Endodermal cell (in vitro differentiated cells): ENCODE measurements at regions not wholly inside any gene's neighbourhood (a gene's known extent, or its start where the extent isn't known, plus 50 kb on each side); places are given as distances from the start of the nearest gene placed in this dataset.
A peak's percentile ranks its signal among the peaks of the same experiment; 100 is the strongest.

Experiments
- DNase-seq: peaks from one replicate; pipeline ENCODE4 v3.0.0-alpha.2; 2017
- H3K27ac ChIP-seq: 2 replicates; pipeline ENCODE4 v1.5.1; 2013; ENCODE audit warnings: mild to moderate bottlenecking, low read depth, low read length, moderate library complexity
- H3K27me3 ChIP-seq: 2 replicates; pipeline ENCODE4 v1.6.1; 2013; ENCODE audit warnings: mild to moderate bottlenecking, low read length, moderate library complexity; ENCODE audit not compliant: insufficient read depth, control insufficient read depth, poor library complexity, severe bottlenecking
- H3K36me3 ChIP-seq: 2 replicates; pipeline ENCODE4 v1.7.0; 2013; ENCODE audit warnings: mild to moderate bottlenecking, low read length, moderate library complexity; ENCODE audit not compliant: control insufficient read depth, insufficient read depth
- H3K4me1 ChIP-seq: one replicate; pipeline ENCODE4 v1.7.0; 2013; ENCODE audit warnings: low read length; ENCODE audit not compliant: control insufficient read depth, insufficient read depth
- H3K4me3 ChIP-seq: 2 replicates; pipeline ENCODE4 v1.5.1; 2013; ENCODE audit warnings: mild to moderate bottlenecking, low read length, moderate library complexity
- H3K9ac ChIP-seq: 2 replicates; pipeline ENCODE4 v1.6.1; 2013; ENCODE audit warnings: mild to moderate bottlenecking, low read length, moderate library complexity; ENCODE audit not compliant: poor library complexity, severe bottlenecking; ENCODE audit errors: extremely low read depth
- H3K9me3 ChIP-seq: 2 replicates; pipeline ENCODE4 v1.6.1; 2013; ENCODE audit warnings: mild to moderate bottlenecking, low read length, moderate library complexity; ENCODE audit not compliant: control insufficient read depth
- H3K27ac Mint-ChIP-seq: 2 replicates; pipeline ENCODE4 v1.8.0; 2020; ENCODE audit warnings: mixed read lengths
- H3K27me3 Mint-ChIP-seq: 2 replicates; pipeline ENCODE4 v1.8.0; 2021; ENCODE audit warnings: mild to moderate bottlenecking, mixed read lengths; ENCODE audit not compliant: insufficient read depth
- H3K36me3 Mint-ChIP-seq: 2 replicates; pipeline ENCODE4 v1.8.0; 2020; ENCODE audit warnings: low read depth, mixed read lengths
- H3K4me1 Mint-ChIP-seq: 2 replicates; pipeline ENCODE4 v1.8.0; 2020; ENCODE audit warnings: mixed read lengths
- H3K4me3 Mint-ChIP-seq: 2 replicates; pipeline ENCODE4 v1.8.0; 2020; ENCODE audit warnings: mild to moderate bottlenecking, moderate library complexity, mixed read lengths
- H3K9me3 Mint-ChIP-seq: 2 replicates; pipeline ENCODE4 v1.8.0; 2020; ENCODE audit warnings: mild to moderate bottlenecking, mixed read lengths
- WGBS, 2 experiments: methylation state at CpG; one replicate each; pipeline versions ENCODE4 v1.1.5 to v1.1.7; 2013; ENCODE audit warnings: missing lambda C conversion rate in 2 of 2, mixed read lengths in 1 of 2; ENCODE audit not compliant: insufficient coverage in 1 of 2, insufficient read length in 1 of 2; 5-methylcytosine and 5-hydroxymethylcytosine counted together
- TF ChIP-seq, protein P1 (sequence below): fragments of 200-600 bp; sonication (generic); conservative IDR thresholded peaks from 2 replicates; pipeline ENCODE4 v1.5.0; 2021; ENCODE audit warnings: antibody characterized with exemption, mild to moderate bottlenecking

DNA sequence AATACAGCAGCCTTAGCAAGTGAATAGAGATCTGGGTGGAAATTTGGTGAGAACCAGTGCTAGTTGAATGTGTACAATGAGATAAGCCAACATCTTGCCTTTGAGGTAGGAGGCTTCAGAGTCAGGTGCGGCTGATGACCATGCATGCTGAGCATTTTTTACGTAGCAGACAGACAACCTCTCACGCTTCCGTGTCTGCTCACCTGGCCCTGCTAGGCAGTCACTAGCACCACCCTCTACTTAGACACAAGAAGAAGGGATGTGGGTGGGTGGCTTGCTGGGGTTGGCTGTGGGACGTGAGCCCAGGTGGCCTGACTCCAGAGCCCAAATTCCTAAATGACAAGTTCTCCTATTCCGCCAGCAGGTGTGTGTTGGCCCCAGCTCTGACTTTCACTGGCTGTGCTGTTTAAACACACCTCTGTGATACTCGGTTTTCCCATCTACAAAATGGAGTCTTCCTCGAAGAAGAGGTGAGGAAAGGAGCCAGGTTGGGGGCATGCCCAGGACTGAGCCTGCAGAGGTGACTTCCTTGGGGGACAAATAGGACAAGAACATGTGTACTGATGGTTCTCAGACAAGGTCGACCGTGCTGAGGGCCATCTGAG lies 57.8 kb upstream of the BCL11B start:
- no peak overlapping the region for H3K9ac ChIP-seq
- no peak overlapping the region for H3K27ac ChIP-seq
- WGBS, 2 experiments, result 75 to 80% methylated on average over 4 to 10 of the region's 10 CpGs
- H3K4me1 ChIP-seq, result no peaks in the 10 kb centered on the region
- Mint-ChIP-seq H3K27ac (no peak overlapping the region), H3K4me1 (peaks cover 7% of the 10 kb centered on the region), H3K27me3 (peaks cover 2% of the 10 kb centered on the region), H3K4me3 (no peak overlapping the region), H3K9me3 (no peaks in the 10 kb centered on the region), H3K36me3 (no peaks in the 10 kb centered on the region)
- no peaks in the 10 kb centered on the region for H3K9me3 ChIP-seq
- TF ChIP-seq, protein P1, sequence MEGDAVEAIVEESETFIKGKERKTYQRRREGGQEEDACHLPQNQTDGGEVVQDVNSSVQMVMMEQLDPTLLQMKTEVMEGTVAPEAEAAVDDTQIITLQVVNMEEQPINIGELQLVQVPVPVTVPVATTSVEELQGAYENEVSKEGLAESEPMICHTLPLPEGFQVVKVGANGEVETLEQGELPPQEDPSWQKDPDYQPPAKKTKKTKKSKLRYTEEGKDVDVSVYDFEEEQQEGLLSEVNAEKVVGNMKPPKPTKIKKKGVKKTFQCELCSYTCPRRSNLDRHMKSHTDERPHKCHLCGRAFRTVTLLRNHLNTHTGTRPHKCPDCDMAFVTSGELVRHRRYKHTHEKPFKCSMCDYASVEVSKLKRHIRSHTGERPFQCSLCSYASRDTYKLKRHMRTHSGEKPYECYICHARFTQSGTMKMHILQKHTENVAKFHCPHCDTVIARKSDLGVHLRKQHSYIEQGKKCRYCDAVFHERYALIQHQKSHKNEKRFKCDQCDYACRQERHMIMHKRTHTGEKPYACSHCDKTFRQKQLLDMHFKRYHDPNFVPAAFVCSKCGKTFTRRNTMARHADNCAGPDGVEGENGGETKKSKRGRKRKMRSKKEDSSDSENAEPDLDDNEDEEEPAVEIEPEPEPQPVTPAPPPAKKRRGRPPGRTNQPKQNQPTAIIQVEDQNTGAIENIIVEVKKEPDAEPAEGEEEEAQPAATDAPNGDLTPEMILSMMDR, result no peak
- H3K27me3 ChIP-seq, result no peaks in the 10 kb centered on the region
- DNase-seq, result peak; percentile 1
- no peak overlapping the region for H3K4me3 ChIP-seq
- H3K36me3 ChIP-seq, result no peaks in the 10 kb centered on the region

- no peaks in the 10 kb centered on the region for H3K27me3 ChIP-seq
- no peaks in the 10 kb centered on the region for H3K36me3 ChIP-seq
- Mint-ChIP-seq H3K27ac (peak overlapping the region; percentile 37), H3K9me3 (no peaks in the 10 kb centered on the region), H3K36me3 (no peaks in the 10 kb centered on the region), H3K27me3 (peaks cover 2% of the 10 kb centered on the region), H3K4me1 (peaks cover 7% of the 10 kb centered on the region), H3K4me3 (no peak overlapping the region)
- no peaks in the 10 kb centered on the region for H3K9me3 ChIP-seq
- WGBS, 2 experiments, result 81 to 84% methylated on average over 10 to 14 of the region's 14 CpGs
- no peak overlapping the region for H3K4me3 ChIP-seq
- DNase-seq, result peak; percentile 76
- peak overlapping the region; percentile 67 for H3K27ac ChIP-seq
- no peaks in the 10 kb centered on the region for H3K4me1 ChIP-seq
- no peak overlapping the region for H3K9ac ChIP-seq
- TF ChIP-seq, protein P1, result no peak
These were observed 55.7 kb upstream of the BCL11B start for GRCh38 chr14:99327458-99328250.

- Mint-ChIP-seq H3K4me3 (no peak overlapping the region), H3K36me3 (no peaks in the 10 kb centered on the region), H3K4me1 (peaks cover 7% of the 10 kb centered on the region), H3K27ac (no peak overlapping the region), H3K9me3 (no peaks in the 10 kb centered on the region), H3K27me3 (peaks cover 2% of the 10 kb centered on the region)
- Histone ChIP-seq H3K27me3 (no peaks in the 10 kb centered on the region), H3K4me3 (no peak overlapping the region), H3K9me3 (no peaks in the 10 kb centered on the region), H3K36me3 (no peaks in the 10 kb centered on the region), H3K9ac (no peak overlapping the region), H3K4me1 (no peaks in the 10 kb centered on the region), H3K27ac (no peak overlapping the region)
- WGBS, 2 experiments, result 88 to 90% methylated on average over 4 to 5 of the region's 5 CpGs
- peak; percentile 44 for DNase-seq
- TF ChIP-seq, protein P1, result peak; percentile 40
These were observed 55.1 kb upstream of the BCL11B start for GRCh38 chr14:99327050-99327449.
